WTC11 (cell line): ENCODE measurements at regions not wholly inside any gene's neighbourhood (a gene's known extent, or its start where the extent isn't known, plus 50 kb on each side); places are given as distances from the start of the nearest gene placed in this dataset.

Experiments used
- CREM ChIP-seq: sonication (generic); formaldehyde crosslinking; IDR thresholded peaks from 2 replicates; pipeline ENCODE4 v1.8.1; 2022; ENCODE audit warnings: mild to moderate bottlenecking, missing genetic modification reagents, moderate library complexity
- ELF4 ChIP-seq: sonication (generic); formaldehyde crosslinking; IDR thresholded peaks from 2 replicates; pipeline ENCODE4 v1.8.1; 2022; ENCODE audit warnings: low read depth, mild to moderate bottlenecking, moderate library complexity, missing genetic modification reagents
- ESRRA ChIP-seq: sonication (generic); formaldehyde crosslinking; IDR thresholded peaks from 2 replicates; pipeline ENCODE4 v1.8.1; 2022; ENCODE audit warnings: mild to moderate bottlenecking, missing genetic modification reagents, borderline replicate concordance
- JUN ChIP-seq: sonication (generic); formaldehyde crosslinking; IDR thresholded peaks from 2 replicates; pipeline ENCODE4 v1.8.0; 2023; ENCODE audit warnings: mild to moderate bottlenecking, missing genetic modification reagents
- MYBL2 ChIP-seq: sonication (generic); formaldehyde crosslinking; IDR thresholded peaks from 2 replicates; pipeline ENCODE4 v1.8.1; 2023; ENCODE audit warnings: mild to moderate bottlenecking, moderate library complexity, missing genetic modification reagents
- TF ChIP-seq, protein P1 (sequence below): fragments of 200-600 bp; IDR thresholded peaks from 2 replicates; pipeline ENCODE4 v1.8.0; 2022; ENCODE audit warnings: antibody characterized with exemption
- TF ChIP-seq, protein P2 (sequence below): sonication (generic); formaldehyde crosslinking; IDR thresholded peaks from 2 replicates; pipeline ENCODE4 v1.8.1; 2022; ENCODE audit warnings: mild to moderate bottlenecking, missing genetic modification reagents, moderate library complexity, borderline replicate concordance
- TF ChIP-seq, protein P3 (sequence below): sonication (generic); formaldehyde crosslinking; IDR thresholded peaks from 2 replicates; pipeline ENCODE4 v1.8.1; 2023; ENCODE audit warnings: mild to moderate bottlenecking, missing genetic modification reagents, borderline replicate concordance
- TF ChIP-seq, protein P4 (sequence below): fragments of 250-450 bp; sonication (Bioruptor Pico); conservative IDR thresholded peaks from 2 replicates; pipeline ENCODE4 v1.9.0; 2021; ENCODE audit warnings: mild to moderate bottlenecking

DNA sequence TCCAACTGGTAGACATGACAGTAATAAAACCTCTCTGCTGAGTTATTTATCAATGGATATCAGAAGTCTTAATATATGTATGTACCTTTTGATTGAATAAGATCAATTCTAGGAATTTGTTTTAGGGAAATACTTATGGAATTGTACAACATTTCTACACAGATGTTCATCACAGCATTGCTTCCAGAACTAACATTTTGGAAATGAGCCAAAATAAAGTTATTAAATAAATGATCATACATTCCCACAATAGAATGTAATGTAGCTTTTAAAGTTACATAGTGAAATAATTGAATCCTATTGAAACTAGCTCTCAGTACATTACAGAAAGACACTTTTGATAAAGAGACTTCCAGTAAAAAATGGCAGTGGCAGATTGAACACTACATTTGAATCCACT, 481.6 kb upstream of the LRRN3 start:
- TF ChIP-seq, protein P1, sequence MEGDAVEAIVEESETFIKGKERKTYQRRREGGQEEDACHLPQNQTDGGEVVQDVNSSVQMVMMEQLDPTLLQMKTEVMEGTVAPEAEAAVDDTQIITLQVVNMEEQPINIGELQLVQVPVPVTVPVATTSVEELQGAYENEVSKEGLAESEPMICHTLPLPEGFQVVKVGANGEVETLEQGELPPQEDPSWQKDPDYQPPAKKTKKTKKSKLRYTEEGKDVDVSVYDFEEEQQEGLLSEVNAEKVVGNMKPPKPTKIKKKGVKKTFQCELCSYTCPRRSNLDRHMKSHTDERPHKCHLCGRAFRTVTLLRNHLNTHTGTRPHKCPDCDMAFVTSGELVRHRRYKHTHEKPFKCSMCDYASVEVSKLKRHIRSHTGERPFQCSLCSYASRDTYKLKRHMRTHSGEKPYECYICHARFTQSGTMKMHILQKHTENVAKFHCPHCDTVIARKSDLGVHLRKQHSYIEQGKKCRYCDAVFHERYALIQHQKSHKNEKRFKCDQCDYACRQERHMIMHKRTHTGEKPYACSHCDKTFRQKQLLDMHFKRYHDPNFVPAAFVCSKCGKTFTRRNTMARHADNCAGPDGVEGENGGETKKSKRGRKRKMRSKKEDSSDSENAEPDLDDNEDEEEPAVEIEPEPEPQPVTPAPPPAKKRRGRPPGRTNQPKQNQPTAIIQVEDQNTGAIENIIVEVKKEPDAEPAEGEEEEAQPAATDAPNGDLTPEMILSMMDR = no peak
- no peak for TF ChIP-seq MYBL2 (CRISPR knock-in tag)
- TF ChIP-seq JUN = no peak
- no peak for TF ChIP-seq ELF4
- no peak for TF ChIP-seq ESRRA (CRISPR knock-in tag)
- TF ChIP-seq, protein P2, sequence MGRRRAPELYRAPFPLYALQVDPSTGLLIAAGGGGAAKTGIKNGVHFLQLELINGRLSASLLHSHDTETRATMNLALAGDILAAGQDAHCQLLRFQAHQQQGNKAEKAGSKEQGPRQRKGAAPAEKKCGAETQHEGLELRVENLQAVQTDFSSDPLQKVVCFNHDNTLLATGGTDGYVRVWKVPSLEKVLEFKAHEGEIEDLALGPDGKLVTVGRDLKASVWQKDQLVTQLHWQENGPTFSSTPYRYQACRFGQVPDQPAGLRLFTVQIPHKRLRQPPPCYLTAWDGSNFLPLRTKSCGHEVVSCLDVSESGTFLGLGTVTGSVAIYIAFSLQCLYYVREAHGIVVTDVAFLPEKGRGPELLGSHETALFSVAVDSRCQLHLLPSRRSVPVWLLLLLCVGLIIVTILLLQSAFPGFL (CRISPR knock-in tag) = no peak
- TF ChIP-seq, protein P3, sequence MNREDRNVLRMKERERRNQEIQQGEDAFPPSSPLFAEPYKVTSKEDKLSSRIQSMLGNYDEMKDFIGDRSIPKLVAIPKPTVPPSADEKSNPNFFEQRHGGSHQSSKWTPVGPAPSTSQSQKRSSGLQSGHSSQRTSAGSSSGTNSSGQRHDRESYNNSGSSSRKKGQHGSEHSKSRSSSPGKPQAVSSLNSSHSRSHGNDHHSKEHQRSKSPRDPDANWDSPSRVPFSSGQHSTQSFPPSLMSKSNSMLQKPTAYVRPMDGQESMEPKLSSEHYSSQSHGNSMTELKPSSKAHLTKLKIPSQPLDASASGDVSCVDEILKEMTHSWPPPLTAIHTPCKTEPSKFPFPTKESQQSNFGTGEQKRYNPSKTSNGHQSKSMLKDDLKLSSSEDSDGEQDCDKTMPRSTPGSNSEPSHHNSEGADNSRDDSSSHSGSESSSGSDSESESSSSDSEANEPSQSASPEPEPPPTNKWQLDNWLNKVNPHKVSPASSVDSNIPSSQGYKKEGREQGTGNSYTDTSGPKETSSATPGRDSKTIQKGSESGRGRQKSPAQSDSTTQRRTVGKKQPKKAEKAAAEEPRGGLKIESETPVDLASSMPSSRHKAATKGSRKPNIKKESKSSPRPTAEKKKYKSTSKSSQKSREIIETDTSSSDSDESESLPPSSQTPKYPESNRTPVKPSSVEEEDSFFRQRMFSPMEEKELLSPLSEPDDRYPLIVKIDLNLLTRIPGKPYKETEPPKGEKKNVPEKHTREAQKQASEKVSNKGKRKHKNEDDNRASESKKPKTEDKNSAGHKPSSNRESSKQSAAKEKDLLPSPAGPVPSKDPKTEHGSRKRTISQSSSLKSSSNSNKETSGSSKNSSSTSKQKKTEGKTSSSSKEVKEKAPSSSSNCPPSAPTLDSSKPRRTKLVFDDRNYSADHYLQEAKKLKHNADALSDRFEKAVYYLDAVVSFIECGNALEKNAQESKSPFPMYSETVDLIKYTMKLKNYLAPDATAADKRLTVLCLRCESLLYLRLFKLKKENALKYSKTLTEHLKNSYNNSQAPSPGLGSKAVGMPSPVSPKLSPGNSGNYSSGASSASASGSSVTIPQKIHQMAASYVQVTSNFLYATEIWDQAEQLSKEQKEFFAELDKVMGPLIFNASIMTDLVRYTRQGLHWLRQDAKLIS (CRISPR knock-in tag) = no peak
- TF ChIP-seq CREM (CRISPR knock-in tag) = no peak
- TF ChIP-seq, protein P4, sequence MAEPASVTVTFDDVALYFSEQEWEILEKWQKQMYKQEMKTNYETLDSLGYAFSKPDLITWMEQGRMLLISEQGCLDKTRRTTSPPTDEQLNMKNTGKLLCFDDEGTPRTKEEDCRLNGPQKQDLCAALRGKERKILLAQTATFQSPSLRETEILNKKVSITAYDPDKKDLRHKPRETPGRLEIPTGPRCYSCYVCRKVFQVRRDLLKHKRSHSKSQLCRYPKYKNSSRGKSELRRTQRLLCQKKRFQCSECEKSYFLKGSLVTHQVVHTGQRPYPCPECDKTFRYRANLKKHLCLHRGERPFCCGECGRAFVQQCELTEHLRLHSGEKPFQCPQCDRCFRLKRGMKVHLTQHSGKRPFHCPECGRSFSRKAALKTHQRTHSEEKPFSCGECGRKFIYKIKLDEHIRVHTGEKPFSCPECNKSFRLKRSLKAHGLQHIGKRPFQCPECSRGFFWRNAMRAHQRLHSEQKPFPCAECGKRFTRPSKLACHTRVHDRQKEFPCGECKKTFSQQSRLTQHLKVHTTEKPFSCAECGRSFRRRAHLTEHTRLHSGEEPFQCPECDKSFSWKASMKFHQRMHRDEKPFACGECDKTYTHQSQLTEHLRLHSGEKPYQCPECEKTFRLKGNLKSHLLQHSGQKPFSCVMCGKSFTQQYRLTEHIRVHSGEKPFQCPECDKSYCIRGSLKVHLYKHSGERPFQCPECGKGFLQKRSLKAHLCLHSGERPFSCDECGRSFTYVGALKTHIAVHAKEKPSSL (CRISPR knock-in tag) = no peak
